Stomach (tissue), 8 donors: ENCODE measurements at regions not wholly inside any gene's neighbourhood (a gene's known extent, or its start where the extent isn't known, plus 50 kb on each side); places are given as distances from the start of the nearest gene placed in this dataset.

Source experiments
- DNase-seq, 2 donors: peaks; one replicate each; pipeline versions ENCODE4 v3.0.0 to v3.0.0-alpha.2; 2013 to 2019
- H3K27ac ChIP-seq, 5 donors: fragments of 200-600 bp in 4 of 5; sonication (generic) in 4 of 5; one replicate each; pipeline ENCODE4 v1.5.1; 2013 to 2019; ENCODE audit warnings: mild to moderate bottlenecking in 1 of 5, moderate library complexity in 1 of 5
- H3K27me3 ChIP-seq, 3 donors: fragments of 200-600 bp; sonication (generic); one replicate each; pipeline ENCODE4 v1.5.1; 2017 to 2019; ENCODE audit warnings: mixed run types in 1 of 3
- H3K36me3 ChIP-seq, 4 donors: fragments of 200-600 bp; sonication (generic); 1 replicate in 3 of 4; 2 replicates in 1 of 4; pipeline ENCODE4 v1.5.1; 2016 to 2019
- H3K4me1 ChIP-seq, 4 donors: fragments of 200-600 bp; sonication (generic); one replicate each; pipeline ENCODE4 v1.5.1; 2016 to 2019
- H3K4me3 ChIP-seq, 4 donors: fragments of 200-600 bp; sonication (generic) in 3 of 4; one replicate each; pipeline ENCODE4 v1.5.1; 2016 to 2019; ENCODE audit warnings: mild to moderate bottlenecking in 1 of 4
- H3K9me3 ChIP-seq, 4 donors: fragments of 200-600 bp; sonication (generic); one replicate each; pipeline ENCODE4 v1.5.1; 2016 to 2019
- EP300 ChIP-seq: sonication (generic); formaldehyde crosslinking; IDR thresholded peaks from one replicate; pipeline ENCODE4 v1.6.1; 2017; ENCODE audit warnings: antibody characterized with exemption
- POLR2A ChIP-seq, 4 donors: fragments of 450-650 bp; IDR thresholded peaks; one replicate each; pipeline ENCODE4 v1.6.1; 2016; ENCODE audit warnings: antibody characterized with exemption in 4 of 4, control low read depth in 2 of 4, mild to moderate bottlenecking in 1 of 4, moderate library complexity in 1 of 4
- POLR2AphosphoS5 ChIP-seq, 3 donors: sonication (generic); formaldehyde crosslinking; IDR thresholded peaks; one replicate each; pipeline ENCODE4 v1.6.1; 2016; ENCODE audit warnings: antibody characterized with exemption in 3 of 3
- WGBS, 5 donors: extraction: QIAGEN DNeasy Blood & Tissue Kit in 3 of 5; methylation state at CpG; one replicate each; pipeline versions ENCODE4 v1.1.5 to v1.1.7; 2013 to 2018; 5-methylcytosine and 5-hydroxymethylcytosine counted together
- intact Hi-C: fragments of 100-400 bp; cut with DNase I; formaldehyde crosslinking; loops from one replicate; pipeline ENCODE4 v1.15.1; 2023; ENCODE audit warnings: low total_unique reads
- TF ChIP-seq, protein P1 (sequence below), 7 experiments: fragments of 450-650 bp in 4 of 7; fragments of 200-600 bp in 3 of 7; sonication (generic) in 3 of 7; IDR thresholded peaks; one replicate each; pipeline ENCODE4 v1.5.1; 2016 to 2019; ENCODE audit warnings: antibody characterized with exemption in 7 of 7, control low read depth in 2 of 7, mild to moderate bottlenecking in 1 of 7
- donor health status: healthy with polysubstance abuse.
- donor health status: Bipolar disorder and iron deficiency.
- donor health status: healthy.

DNA sequence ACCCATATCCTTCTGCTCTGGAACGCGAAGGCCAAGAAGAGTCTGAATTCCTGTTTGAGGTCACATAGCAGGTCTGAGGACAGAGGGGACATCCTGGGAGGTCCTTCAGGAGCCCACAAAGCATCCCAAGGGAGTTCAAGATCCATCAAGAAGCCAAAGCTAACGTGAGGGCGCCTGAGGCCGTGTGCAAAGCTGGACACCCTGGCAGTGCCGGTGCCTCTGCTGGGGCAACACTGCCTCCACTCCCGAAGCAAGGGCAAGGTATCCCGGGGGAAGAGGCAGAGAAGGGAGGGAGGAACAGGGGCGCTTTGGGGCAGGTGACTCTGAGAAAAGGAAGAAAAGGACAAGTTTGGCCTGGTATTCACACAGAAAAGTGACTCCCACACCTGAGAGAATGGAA is 50.3 kb upstream of the CDON start:
- no peaks in the 10 kb centered on the region for H3K9me3 ChIP-seq
- H3K27me3 ChIP-seq, result no peaks in the 10 kb centered on the region
- DNase-seq, result no peak
- H3K27ac ChIP-seq, result peak overlapping the region; percentile 78 to 94 (median 91)
- no peak overlapping the region for H3K4me3 ChIP-seq
- WGBS, 5 donors, result 58 to 84% (median 66%) methylated on average over 8 to 9 of the region's 9 CpGs
- intact Hi-C loops, result no loop called here
- peaks cover 50 to 72% (median 63%) of the 10 kb centered on the region in 4 donors for H3K4me1 ChIP-seq
- H3K36me3 ChIP-seq, result no peaks in the 10 kb centered on the region
- TF ChIP-seq EP300 (no peak), POLR2A (IDR thresholded peaks at IDR 0.05) (no peak), POLR2AphosphoS5 (IDR thresholded peaks at IDR 0.05) (no peak)
- TF ChIP-seq, protein P1, sequence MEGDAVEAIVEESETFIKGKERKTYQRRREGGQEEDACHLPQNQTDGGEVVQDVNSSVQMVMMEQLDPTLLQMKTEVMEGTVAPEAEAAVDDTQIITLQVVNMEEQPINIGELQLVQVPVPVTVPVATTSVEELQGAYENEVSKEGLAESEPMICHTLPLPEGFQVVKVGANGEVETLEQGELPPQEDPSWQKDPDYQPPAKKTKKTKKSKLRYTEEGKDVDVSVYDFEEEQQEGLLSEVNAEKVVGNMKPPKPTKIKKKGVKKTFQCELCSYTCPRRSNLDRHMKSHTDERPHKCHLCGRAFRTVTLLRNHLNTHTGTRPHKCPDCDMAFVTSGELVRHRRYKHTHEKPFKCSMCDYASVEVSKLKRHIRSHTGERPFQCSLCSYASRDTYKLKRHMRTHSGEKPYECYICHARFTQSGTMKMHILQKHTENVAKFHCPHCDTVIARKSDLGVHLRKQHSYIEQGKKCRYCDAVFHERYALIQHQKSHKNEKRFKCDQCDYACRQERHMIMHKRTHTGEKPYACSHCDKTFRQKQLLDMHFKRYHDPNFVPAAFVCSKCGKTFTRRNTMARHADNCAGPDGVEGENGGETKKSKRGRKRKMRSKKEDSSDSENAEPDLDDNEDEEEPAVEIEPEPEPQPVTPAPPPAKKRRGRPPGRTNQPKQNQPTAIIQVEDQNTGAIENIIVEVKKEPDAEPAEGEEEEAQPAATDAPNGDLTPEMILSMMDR (IDR thresholded peaks at IDR 0.05), result no peak

GRCh38 chr11:126112547-126112946 is 49.9 kb upstream of the CDON start:
- peak in 1 of 2 donors; percentile 88 for DNase-seq
- H3K27ac ChIP-seq, result peak overlapping the region; percentile 78 to 94 (median 91)
- no peaks in the 10 kb centered on the region for H3K27me3 ChIP-seq
- WGBS, 5 donors, result 60 to 71% (median 66%) methylated on average over 14 of the region's 14 CpGs
- TF ChIP-seq, protein P1 (IDR thresholded peaks at IDR 0.05), result no peak
- TF ChIP-seq POLR2AphosphoS5 (IDR thresholded peaks at IDR 0.05), result no peak
- no peak for TF ChIP-seq POLR2A (IDR thresholded peaks at IDR 0.05)
- TF ChIP-seq EP300, result no peak
- intact Hi-C loops, result no loop called here
- H3K9me3 ChIP-seq, result no peaks in the 10 kb centered on the region
- peaks cover 50 to 72% (median 63%) of the 10 kb centered on the region in 4 donors for H3K4me1 ChIP-seq
- no peaks in the 10 kb centered on the region for H3K36me3 ChIP-seq
- no peak overlapping the region for H3K4me3 ChIP-seq
